DOHH2 (cell line): ENCODE measurements at regions not wholly inside any gene's neighbourhood (a gene's known extent, or its start where the extent isn't known, plus 50 kb on each side); places are given as distances from the start of the nearest gene placed in this dataset.

Source experiments
- EZH2phosphoT487 ChIP-seq: fragments of 200-600 bp; sonication (generic); IDR thresholded peaks from 2 replicates; pipeline ENCODE4 v1.6.1; 2017; ENCODE audit warnings: borderline replicate concordance, mild to moderate bottlenecking, antibody characterized with exemption, low read length, moderate library complexity, mixed read lengths
- TF ChIP-seq, protein P1 (sequence below): fragments of 200-600 bp; sonication (generic); IDR thresholded peaks from one replicate; pipeline ENCODE4 v1.5.1; 2014; ENCODE audit warnings: antibody characterized with exemption, mild to moderate bottlenecking, low read depth, low read length; ENCODE audit not compliant: poor library complexity, severe bottlenecking

DNA sequence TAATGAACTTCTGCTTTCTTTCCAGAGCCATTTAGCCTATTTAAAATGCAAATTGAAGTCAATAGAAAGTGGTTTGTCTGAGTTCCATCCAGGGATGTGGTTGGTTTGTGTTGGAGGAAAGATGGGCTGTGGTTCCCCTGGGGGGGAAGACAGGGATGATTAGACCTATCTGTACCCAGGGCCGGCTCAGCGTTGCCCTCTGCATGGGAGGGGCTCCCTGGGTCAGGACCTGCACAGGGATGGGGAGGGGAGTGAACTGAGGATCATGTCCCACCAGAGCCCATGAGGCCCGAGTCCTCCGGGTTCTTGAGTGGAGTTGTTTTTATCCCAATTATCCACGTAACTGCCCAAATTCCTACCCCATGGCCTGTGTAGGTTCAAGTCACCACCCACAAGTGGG, 76.9 kb upstream of the SFSWAP start:
- TF ChIP-seq, protein P1, sequence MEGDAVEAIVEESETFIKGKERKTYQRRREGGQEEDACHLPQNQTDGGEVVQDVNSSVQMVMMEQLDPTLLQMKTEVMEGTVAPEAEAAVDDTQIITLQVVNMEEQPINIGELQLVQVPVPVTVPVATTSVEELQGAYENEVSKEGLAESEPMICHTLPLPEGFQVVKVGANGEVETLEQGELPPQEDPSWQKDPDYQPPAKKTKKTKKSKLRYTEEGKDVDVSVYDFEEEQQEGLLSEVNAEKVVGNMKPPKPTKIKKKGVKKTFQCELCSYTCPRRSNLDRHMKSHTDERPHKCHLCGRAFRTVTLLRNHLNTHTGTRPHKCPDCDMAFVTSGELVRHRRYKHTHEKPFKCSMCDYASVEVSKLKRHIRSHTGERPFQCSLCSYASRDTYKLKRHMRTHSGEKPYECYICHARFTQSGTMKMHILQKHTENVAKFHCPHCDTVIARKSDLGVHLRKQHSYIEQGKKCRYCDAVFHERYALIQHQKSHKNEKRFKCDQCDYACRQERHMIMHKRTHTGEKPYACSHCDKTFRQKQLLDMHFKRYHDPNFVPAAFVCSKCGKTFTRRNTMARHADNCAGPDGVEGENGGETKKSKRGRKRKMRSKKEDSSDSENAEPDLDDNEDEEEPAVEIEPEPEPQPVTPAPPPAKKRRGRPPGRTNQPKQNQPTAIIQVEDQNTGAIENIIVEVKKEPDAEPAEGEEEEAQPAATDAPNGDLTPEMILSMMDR = no peak
- no peak for TF ChIP-seq EZH2phosphoT487
